PC-9 (cell line): ENCODE measurements at regions not wholly inside any gene's neighbourhood (a gene's known extent, or its start where the extent isn't known, plus 50 kb on each side); places are given as distances from the start of the nearest gene placed in this dataset.

Source experiments
- EZH2 ChIP-seq: fragments of 200-600 bp; sonication (generic); IDR thresholded peaks from 2 replicates; pipeline ENCODE4 v1.8.0; 2017; ENCODE audit warnings: antibody characterized with exemption, low read depth
- TF ChIP-seq, protein P1 (sequence below): fragments of 200-600 bp; sonication (generic); conservative IDR thresholded peaks from 2 replicates; pipeline ENCODE4 v1.6.1; 2017; ENCODE audit warnings: mixed run types, antibody characterized with exemption, mild to moderate bottlenecking, moderate library complexity

DNA sequence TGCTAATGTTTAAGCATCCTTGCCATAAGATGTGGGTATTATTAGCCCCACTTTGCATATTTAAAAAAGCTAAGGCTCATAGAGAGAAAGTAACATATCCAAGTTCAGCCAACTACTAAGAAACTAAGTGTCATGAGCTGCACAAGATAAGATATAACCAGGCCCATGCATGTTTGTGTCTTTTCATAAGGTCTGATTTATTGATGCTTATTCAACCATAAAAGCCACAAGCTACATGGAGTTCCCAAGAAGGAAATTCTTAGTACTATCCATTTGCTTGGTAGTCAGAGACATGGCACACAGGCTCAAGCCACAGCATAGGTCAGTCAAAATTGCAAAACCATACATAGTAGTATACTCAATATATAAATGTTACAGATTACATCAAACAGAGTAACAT is 488.5 kb downstream of the SOX6 start:
- TF ChIP-seq, protein P1, sequence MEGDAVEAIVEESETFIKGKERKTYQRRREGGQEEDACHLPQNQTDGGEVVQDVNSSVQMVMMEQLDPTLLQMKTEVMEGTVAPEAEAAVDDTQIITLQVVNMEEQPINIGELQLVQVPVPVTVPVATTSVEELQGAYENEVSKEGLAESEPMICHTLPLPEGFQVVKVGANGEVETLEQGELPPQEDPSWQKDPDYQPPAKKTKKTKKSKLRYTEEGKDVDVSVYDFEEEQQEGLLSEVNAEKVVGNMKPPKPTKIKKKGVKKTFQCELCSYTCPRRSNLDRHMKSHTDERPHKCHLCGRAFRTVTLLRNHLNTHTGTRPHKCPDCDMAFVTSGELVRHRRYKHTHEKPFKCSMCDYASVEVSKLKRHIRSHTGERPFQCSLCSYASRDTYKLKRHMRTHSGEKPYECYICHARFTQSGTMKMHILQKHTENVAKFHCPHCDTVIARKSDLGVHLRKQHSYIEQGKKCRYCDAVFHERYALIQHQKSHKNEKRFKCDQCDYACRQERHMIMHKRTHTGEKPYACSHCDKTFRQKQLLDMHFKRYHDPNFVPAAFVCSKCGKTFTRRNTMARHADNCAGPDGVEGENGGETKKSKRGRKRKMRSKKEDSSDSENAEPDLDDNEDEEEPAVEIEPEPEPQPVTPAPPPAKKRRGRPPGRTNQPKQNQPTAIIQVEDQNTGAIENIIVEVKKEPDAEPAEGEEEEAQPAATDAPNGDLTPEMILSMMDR: no peak
- TF ChIP-seq EZH2: no peak
